ENCODE measurements at regions not wholly inside any gene's neighbourhood (a gene's known extent, or its start where the extent isn't known, plus 50 kb on each side); places are given as distances from the start of the nearest gene placed in this dataset.

DNA sequence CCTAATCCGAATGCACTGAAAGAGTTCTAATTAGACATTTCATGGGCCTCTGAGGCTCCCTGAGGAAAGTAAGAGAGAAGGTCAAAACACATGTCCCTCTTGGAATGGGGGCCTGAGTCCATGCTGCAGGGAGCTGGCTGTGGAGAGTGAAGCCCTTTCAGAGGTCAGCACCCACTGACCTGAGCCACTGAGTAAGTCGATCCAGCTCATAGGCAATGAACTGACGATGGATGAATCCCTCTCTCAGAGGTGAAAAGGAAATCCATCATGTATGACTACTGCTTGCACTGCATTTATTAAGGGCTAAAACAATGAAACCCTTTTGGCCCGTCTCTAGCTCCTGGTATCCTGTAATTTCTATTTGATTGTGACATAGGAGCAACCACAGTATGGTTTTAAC is 288.9 kb upstream of the VLDLR start:
- no peak overlapping the region for H3K27ac ChIP-seq
- no peak for TF ChIP-seq ZFX (IDR thresholded peaks at IDR 0.05; ENCODE audit: borderline replicate concordance)
- TF ChIP-seq, protein P1, sequence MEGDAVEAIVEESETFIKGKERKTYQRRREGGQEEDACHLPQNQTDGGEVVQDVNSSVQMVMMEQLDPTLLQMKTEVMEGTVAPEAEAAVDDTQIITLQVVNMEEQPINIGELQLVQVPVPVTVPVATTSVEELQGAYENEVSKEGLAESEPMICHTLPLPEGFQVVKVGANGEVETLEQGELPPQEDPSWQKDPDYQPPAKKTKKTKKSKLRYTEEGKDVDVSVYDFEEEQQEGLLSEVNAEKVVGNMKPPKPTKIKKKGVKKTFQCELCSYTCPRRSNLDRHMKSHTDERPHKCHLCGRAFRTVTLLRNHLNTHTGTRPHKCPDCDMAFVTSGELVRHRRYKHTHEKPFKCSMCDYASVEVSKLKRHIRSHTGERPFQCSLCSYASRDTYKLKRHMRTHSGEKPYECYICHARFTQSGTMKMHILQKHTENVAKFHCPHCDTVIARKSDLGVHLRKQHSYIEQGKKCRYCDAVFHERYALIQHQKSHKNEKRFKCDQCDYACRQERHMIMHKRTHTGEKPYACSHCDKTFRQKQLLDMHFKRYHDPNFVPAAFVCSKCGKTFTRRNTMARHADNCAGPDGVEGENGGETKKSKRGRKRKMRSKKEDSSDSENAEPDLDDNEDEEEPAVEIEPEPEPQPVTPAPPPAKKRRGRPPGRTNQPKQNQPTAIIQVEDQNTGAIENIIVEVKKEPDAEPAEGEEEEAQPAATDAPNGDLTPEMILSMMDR (IDR thresholded peaks at IDR 0.05), result no peak

DNA sequence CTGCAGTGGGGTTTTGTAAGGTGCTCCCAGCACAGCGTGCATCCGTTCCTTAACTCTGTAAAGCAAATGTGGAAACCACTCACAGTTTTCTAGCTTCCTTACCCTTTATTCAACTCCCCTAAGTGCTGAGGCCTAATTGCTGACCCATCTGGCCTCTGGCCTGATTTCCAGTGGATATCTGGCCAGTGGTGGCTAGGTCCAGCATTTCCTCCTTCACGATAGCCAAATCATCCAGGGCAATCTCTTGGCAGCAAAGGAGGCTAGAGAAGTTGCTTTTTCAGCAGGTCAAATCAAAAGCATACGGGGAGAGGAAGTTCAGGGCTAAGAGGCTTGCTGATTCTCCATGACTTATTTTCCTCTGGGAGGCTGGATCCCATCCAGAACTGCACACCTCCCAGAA is 286.3 kb upstream of the VLDLR start:
- TF ChIP-seq ZFX (IDR thresholded peaks at IDR 0.05; ENCODE audit: borderline replicate concordance), result no peak
- TF ChIP-seq, protein P1 (IDR thresholded peaks at IDR 0.05), result no peak
- no peak overlapping the region for H3K27ac ChIP-seq

DNA sequence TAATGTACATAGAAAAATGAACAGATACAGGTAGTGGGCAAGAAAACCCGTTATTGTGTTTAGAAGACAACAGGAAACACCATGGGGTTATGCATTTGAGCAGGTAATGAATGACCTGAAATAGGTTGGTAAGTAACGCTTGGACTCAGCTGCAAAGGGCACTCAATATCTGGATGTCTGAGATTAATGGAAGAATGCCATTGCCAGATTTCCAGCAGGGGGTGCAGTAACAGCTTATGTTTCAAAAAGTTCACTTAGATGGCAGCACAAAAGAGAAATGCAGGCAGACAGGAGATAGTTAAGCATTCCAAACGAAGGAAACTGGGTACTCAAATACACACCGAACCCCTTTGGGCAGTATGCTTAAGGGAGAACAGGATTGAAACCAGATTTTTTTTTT is 285.5 kb upstream of the VLDLR start:
- no peak overlapping the region for H3K27ac ChIP-seq
- no peak for TF ChIP-seq ZFX (IDR thresholded peaks at IDR 0.05; ENCODE audit: borderline replicate concordance)
- TF ChIP-seq, protein P1 (IDR thresholded peaks at IDR 0.05), result peak; percentile 53

DNA sequence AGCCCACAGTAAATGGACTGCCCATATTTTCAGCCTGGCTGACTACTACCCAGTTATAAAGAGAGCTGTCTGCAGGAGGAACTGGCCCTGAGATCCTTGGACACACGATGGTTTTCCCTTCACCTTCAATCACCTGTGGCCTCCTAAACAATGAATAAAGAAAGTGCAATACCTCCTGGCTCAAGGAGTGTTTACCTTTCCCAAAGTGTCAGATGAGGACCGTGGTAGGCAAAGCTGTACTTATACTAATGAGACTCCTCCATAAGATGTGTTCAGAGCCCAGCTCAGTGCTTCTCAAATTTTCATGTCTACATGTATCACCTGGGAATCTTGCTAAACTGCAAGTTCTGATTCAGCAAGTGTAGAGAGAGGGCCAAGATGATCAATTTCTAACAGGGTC is 284.5 kb upstream of the VLDLR start:
- TF ChIP-seq, protein P1 (IDR thresholded peaks at IDR 0.05), result no peak
- TF ChIP-seq ZFX (IDR thresholded peaks at IDR 0.05; ENCODE audit: borderline replicate concordance), result no peak
- no peak overlapping the region for H3K27ac ChIP-seq

DNA sequence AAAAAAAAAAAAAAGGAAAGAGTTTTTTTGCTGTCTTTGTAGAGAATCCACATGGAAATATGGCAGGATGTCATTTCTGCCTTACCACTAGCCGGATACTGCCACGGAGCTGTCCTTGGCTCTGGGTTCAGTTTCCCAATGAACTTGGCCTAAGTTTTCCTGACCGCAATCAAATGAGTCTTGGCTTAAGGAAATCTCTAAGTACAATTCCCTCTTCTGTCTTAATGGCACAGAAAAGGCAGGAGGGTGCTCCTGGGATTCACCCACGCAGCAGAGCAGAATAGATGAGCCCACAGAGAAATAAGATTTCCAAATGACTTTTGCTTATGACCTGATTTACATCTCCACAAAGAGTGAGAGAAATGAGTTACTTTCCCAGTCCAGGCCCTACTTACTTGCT is 284.0 kb upstream of the VLDLR start:
- TF ChIP-seq, protein P1 (IDR thresholded peaks at IDR 0.05), result no peak
- no peak for TF ChIP-seq ZFX (IDR thresholded peaks at IDR 0.05; ENCODE audit: borderline replicate concordance)
- H3K27ac ChIP-seq, result no peak overlapping the region

DNA sequence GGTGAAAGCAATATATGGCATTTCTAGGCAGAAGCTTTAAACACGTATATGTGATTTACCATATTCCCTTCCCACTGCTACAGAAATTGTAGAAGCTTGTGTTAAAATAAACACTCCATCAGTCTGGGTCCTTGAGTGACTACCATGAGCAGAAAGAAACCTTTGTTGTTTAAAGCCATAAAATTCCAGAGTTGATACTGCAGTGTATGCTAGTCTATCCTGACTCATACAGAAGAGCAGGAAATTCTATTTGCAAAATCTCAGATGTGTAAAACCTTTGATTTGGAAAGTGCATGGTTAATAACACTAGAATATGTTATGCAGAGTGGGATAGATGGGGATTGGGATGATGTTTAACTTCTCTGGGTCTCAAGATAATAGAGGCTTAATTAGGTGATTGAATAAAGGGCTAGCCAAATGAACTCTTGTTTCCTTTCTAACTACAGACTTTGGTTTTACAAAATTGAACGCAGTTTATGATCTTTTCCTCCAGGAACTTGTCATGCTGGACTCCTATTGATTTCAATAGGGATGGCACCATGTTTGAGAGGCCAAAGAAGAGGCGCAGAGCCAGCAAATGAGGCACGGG is 282.7 kb upstream of the VLDLR start:
- no peak overlapping the region for H3K27ac ChIP-seq
- TF ChIP-seq ZFX (IDR thresholded peaks at IDR 0.05; ENCODE audit: borderline replicate concordance), result no peak
- TF ChIP-seq, protein P1 (IDR thresholded peaks at IDR 0.05), result no peak

DNA sequence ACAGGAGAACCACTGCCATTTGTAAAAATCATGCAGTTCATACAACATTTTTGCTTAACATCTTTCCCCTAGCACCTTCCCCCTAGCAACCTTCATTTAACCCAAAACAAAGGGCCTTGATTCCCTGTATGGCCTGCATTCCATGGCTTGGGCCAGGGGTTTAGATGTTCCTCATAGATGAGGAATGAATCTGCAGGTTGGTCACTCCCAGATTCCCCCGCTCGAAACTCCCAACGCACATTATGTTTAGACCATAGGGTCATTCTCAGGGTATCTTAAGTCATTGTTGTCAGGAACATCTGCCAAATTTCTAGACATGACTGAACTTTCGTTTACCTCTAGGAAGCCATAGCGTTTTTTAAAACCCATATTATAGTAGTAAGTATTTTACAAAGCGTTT is 282.2 kb upstream of the VLDLR start:
- TF ChIP-seq ZFX (IDR thresholded peaks at IDR 0.05; ENCODE audit: borderline replicate concordance), result no peak
- TF ChIP-seq, protein P1 (IDR thresholded peaks at IDR 0.05), result no peak

More for the DNA sequence above, 282.2 kb upstream of the VLDLR start:
- no peak overlapping the region for H3K27ac ChIP-seq

Measured in 22Rv1 (cell line).